ENCODE measurements at regions not wholly inside any gene's neighbourhood (a gene's known extent, or its start where the extent isn't known, plus 50 kb on each side); places are given as distances from the start of the nearest gene placed in this dataset.

DNA sequence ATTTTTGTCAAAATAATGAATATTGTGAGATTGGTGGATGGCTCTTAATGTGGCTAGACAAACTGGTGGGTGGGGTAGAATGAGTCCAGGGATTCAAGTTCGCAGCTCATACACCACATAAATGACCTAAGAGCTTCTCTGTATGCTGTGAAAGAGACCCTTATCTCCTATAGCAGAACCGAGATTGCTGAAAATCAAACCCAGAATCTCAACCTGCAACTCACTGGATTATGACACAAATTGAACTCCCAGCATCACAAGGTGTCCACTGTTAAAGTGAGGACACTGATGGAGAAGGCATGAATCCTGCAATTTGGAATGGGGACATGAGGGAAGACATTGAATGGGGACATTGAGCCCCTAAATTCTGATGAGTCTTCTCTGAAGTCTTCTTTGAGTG is 51.3 kb upstream of the CNKSR3 start:
- Histone ChIP-seq H3K9me3 (no peaks in the 10 kb centered on the region), H3K4me1 (no peaks in the 10 kb centered on the region), H3K27ac (no peak overlapping the region), H3K4me2 (no peak overlapping the region), H3K4me3 (no peak overlapping the region)
- ChIA-PET CTCF (no interaction called here), POLR2A (no interaction called here)
- ATAC-seq (no peak), FAIRE-seq (no peak), DNase-seq (ENCODE audit: low read depth in 1 of 2, low spot score in 1 of 2) (no peak)
- 23% methylated on average over 2 of the region's 2 CpGs for WGBS (ENCODE audit: missing lambda C conversion rate)
- TF ChIP-seq, protein P1, sequence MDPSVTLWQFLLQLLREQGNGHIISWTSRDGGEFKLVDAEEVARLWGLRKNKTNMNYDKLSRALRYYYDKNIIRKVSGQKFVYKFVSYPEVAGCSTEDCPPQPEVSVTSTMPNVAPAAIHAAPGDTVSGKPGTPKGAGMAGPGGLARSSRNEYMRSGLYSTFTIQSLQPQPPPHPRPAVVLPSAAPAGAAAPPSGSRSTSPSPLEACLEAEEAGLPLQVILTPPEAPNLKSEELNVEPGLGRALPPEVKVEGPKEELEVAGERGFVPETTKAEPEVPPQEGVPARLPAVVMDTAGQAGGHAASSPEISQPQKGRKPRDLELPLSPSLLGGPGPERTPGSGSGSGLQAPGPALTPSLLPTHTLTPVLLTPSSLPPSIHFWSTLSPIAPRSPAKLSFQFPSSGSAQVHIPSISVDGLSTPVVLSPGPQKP (IDR thresholded peaks at IDR 0.05; ENCODE audit: low read depth, low read length): no peak
- TF ChIP-seq TFCP2L1 (CRISPR knock-in tag; IDR thresholded peaks at IDR 0.05) (no peak), RAD21 (conservative IDR thresholded peaks at IDR 0.05 in 1 of 2, IDR thresholded peaks at IDR 0.05 in 1 of 2) (no peak), KDM1A (IDR thresholded peaks at IDR 0.05; ENCODE audit: low read depth) (no peak), FOXS1 (CRISPR knock-in tag; IDR thresholded peaks at IDR 0.05) (no peak), CEBPB (IDR thresholded peaks at IDR 0.05) (no peak), CBX8 (IDR thresholded peaks at IDR 0.05) (no peak), JUN (IDR thresholded peaks at IDR 0.05) (no peak), BHLHE40 (IDR thresholded peaks at IDR 0.05; ENCODE audit: low read depth, low read length) (no peak), PHF8 (IDR thresholded peaks at IDR 0.05; ENCODE audit: borderline replicate concordance, low read depth) (no peak), POLR2AphosphoS2 (conservative IDR thresholded peaks at IDR 0.05; ENCODE audit: low read length) (no peak), ZSCAN20 (CRISPR knock-in tag; IDR thresholded peaks at IDR 0.05) (no peak), HOXB5 (CRISPR knock-in tag; IDR thresholded peaks at IDR 0.05) (no peak), SREBF2 (IDR thresholded peaks at IDR 0.05) (no peak), POLR2A (IDR thresholded peaks at IDR 0.05; ENCODE audit: low read length) (no peak)
- TF ChIP-seq, protein P2, sequence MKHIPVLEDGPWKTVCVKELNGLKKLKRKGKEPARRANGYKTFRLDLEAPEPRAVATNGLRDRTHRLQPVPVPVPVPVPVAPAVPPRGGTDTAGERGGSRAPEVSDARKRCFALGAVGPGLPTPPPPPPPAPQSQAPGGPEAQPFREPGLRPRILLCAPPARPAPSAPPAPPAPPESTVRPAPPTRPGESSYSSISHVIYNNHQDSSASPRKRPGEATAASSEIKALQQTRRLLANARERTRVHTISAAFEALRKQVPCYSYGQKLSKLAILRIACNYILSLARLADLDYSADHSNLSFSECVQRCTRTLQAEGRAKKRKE (CRISPR knock-in tag; IDR thresholded peaks at IDR 0.05; ENCODE audit: low read depth): no peak
- TF ChIP-seq, protein P3, sequence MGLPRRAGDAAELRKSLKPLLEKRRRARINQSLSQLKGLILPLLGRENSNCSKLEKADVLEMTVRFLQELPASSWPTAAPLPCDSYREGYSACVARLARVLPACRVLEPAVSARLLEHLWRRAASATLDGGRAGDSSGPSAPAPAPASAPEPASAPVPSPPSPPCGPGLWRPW (IDR thresholded peaks at IDR 0.05): no peak

DNA sequence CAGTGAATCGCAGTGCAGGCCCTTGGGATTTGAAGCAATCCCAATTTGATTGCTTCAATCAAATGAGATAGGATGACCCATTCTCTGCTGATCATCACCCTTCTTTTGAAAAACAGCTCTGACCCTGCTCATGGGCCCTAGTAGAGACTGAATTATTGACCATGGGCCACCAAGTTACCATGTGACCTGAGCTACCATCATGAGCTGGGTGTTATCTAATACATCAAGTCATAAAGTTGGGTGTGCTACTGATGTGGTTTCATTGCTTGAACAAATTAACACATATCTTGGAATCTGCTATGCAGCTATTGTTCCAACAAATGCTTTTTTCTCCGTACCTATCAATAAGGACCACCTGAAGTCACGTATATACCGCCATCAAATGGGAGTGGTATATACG is 54.8 kb upstream of the CNKSR3 start:
- WGBS (ENCODE audit: missing lambda C conversion rate): 83% methylated on average over 5 of the region's 5 CpGs
- ChIA-PET POLR2A (no interaction called here), CTCF (no interaction called here)
- no peak overlapping the region for H3K27ac ChIP-seq
- no peak overlapping the region for H3K4me3 ChIP-seq
- FAIRE-seq (no peak), DNase-seq (ENCODE audit: low read depth in 1 of 2, low spot score in 1 of 2) (no peak), ATAC-seq (no peak)
- TF ChIP-seq RARB (CRISPR knock-in tag; IDR thresholded peaks at IDR 0.05) (no peak), EHMT2 (IDR thresholded peaks at IDR 0.05; ENCODE audit: low read depth) (no peak), POLR2AphosphoS2 (conservative IDR thresholded peaks at IDR 0.05; ENCODE audit: low read length) (no peak), FOXS1 (CRISPR knock-in tag; IDR thresholded peaks at IDR 0.05) (no peak), MAZ (IDR thresholded peaks at IDR 0.05; ENCODE audit: borderline replicate concordance, low read depth, low read length) (no peak), ZNF302 (CRISPR knock-in tag; IDR thresholded peaks at IDR 0.05) (no peak)
- TF ChIP-seq, protein P4, sequence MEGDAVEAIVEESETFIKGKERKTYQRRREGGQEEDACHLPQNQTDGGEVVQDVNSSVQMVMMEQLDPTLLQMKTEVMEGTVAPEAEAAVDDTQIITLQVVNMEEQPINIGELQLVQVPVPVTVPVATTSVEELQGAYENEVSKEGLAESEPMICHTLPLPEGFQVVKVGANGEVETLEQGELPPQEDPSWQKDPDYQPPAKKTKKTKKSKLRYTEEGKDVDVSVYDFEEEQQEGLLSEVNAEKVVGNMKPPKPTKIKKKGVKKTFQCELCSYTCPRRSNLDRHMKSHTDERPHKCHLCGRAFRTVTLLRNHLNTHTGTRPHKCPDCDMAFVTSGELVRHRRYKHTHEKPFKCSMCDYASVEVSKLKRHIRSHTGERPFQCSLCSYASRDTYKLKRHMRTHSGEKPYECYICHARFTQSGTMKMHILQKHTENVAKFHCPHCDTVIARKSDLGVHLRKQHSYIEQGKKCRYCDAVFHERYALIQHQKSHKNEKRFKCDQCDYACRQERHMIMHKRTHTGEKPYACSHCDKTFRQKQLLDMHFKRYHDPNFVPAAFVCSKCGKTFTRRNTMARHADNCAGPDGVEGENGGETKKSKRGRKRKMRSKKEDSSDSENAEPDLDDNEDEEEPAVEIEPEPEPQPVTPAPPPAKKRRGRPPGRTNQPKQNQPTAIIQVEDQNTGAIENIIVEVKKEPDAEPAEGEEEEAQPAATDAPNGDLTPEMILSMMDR (IDR thresholded peaks at IDR 0.05): no peak
- TF ChIP-seq, protein P1 (IDR thresholded peaks at IDR 0.05; ENCODE audit: low read depth, low read length): no peak
- no peak overlapping the region for H3K4me2 ChIP-seq
- no peaks in the 10 kb centered on the region for H3K9me3 ChIP-seq
- H3K4me1 ChIP-seq: no peaks in the 10 kb centered on the region

Data from A549 (cell line).